Fibroblast of lung (primary cell): ENCODE measurements at regions not wholly inside any gene's neighbourhood (a gene's known extent, or its start where the extent isn't known, plus 50 kb on each side); places are given as distances from the start of the nearest gene placed in this dataset.

Source experiments
- DNase-seq, 2 donors: peaks; one replicate each; pipeline versions ENCODE4 v3.0.0 to v3.0.0-alpha.2; 2010; ENCODE audit warnings: low read depth in 2 of 2
- H2AFZ ChIP-seq: 2 replicates; pipeline ENCODE4 v1.5.1; 2012; ENCODE audit warnings: low read length, control low read depth, inconsistent platforms
- H3K27ac ChIP-seq: 2 replicates; pipeline ENCODE4 v1.5.1; 2011; ENCODE audit warnings: low read length, control low read depth; ENCODE audit not compliant: insufficient read depth
- H3K27me3 ChIP-seq: 2 replicates; pipeline ENCODE4 v1.5.1; 2011; ENCODE audit warnings: mild to moderate bottlenecking, low read length; ENCODE audit not compliant: control insufficient read depth, insufficient read depth
- H3K36me3 ChIP-seq: 2 replicates; pipeline ENCODE4 v1.5.1; 2011; ENCODE audit warnings: low read length; ENCODE audit not compliant: control insufficient read depth, insufficient read depth
- H3K4me1 ChIP-seq: 2 replicates; pipeline ENCODE4 v1.5.1; 2011; ENCODE audit warnings: low read length; ENCODE audit not compliant: control insufficient read depth, insufficient read depth; ENCODE audit errors: extremely low read depth
- H3K4me2 ChIP-seq: 2 replicates; pipeline ENCODE4 v1.5.1; 2011; ENCODE audit warnings: low read length, control low read depth; ENCODE audit not compliant: insufficient read depth; ENCODE audit errors: extremely low read depth
- H3K4me3 ChIP-seq, 4 experiments: fragments of 200-600 bp in 1 of 4; sonication (generic) in 1 of 4; replicated peaks in 1 of 4; 2 replicates each; pipeline ENCODE4 v1.5.1; 2011 to 2016; ENCODE audit warnings: low read length in 4 of 4, low read depth in 3 of 4, mild to moderate bottlenecking in 3 of 4, control low read depth in 2 of 4, inconsistent platforms in 1 of 4, mixed read lengths in 1 of 4; ENCODE audit not compliant: insufficient read depth in 1 of 4; ENCODE audit errors: control extremely low read depth in 1 of 4
- H3K79me2 ChIP-seq: 2 replicates; pipeline ENCODE4 v1.5.1; 2012; ENCODE audit warnings: mild to moderate bottlenecking, low read length, inconsistent platforms; ENCODE audit not compliant: control insufficient read depth, insufficient read depth
- H3K9ac ChIP-seq: 2 replicates; pipeline ENCODE4 v1.5.1; 2011; ENCODE audit warnings: mild to moderate bottlenecking, low read length, control low read depth; ENCODE audit not compliant: insufficient read depth
- H3K9me3 ChIP-seq: 2 replicates; pipeline ENCODE4 v1.5.1; 2012; ENCODE audit warnings: low read depth, low read length; ENCODE audit not compliant: control insufficient read depth, insufficient read depth
- H4K20me1 ChIP-seq: 2 replicates; pipeline ENCODE4 v1.5.1; 2011; ENCODE audit warnings: low read length; ENCODE audit not compliant: control insufficient read depth, insufficient read depth; ENCODE audit errors: extremely low read depth
- EZH2 ChIP-seq: IDR thresholded peaks from 2 replicates; pipeline ENCODE4 v1.5.1; 2012; ENCODE audit warnings: low read length, control low read depth, mild to moderate bottlenecking; ENCODE audit errors: missing control alignments
- TF ChIP-seq, protein P1 (sequence below), 2 donors: IDR thresholded peaks in 1 of 2; conservative IDR thresholded peaks in 1 of 2; 1 replicate in 1 of 2; 2 replicates in 1 of 2; pipeline ENCODE4 v1.5.1; 2011 to 2012; ENCODE audit warnings: low read length in 2 of 2, control low read depth in 1 of 2, inconsistent platforms in 1 of 2, low read depth in 1 of 2, mild to moderate bottlenecking in 1 of 2

DNA sequence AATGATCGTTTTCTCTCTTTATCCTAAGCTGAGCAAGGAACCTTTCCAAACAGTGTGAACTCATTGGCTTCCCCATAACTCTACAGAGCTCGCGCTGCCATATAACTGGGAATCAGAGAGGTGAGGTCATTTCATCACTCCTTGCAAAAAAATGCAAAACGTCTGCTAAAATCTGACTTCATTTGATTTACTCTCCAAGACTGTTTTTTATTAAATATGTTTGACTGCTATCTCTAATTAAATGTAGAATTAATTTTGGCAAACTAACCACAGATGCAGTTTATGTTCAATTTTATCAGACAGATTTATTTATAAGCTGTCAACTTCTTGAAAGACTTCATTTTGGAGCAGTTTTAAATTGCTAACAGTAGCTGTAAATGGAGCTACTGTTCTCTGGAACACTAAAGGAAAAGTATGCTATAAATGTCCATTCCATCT lies 131.6 kb upstream of the SOX5 start:
- Histone ChIP-seq H3K36me3 (no peaks in the 10 kb centered on the region), H3K27ac (no peak overlapping the region), H3K9ac (no peak overlapping the region), H3K4me2 (no peak overlapping the region), H2AFZ (no peak overlapping the region), H3K4me3 (no peak overlapping the region), H3K79me2 (no peaks in the 10 kb centered on the region), H3K9me3 (no peaks in the 10 kb centered on the region), H4K20me1 (no peaks in the 10 kb centered on the region), H3K27me3 (no peaks in the 10 kb centered on the region), H3K4me1 (no peaks in the 10 kb centered on the region)
- TF ChIP-seq, protein P1, sequence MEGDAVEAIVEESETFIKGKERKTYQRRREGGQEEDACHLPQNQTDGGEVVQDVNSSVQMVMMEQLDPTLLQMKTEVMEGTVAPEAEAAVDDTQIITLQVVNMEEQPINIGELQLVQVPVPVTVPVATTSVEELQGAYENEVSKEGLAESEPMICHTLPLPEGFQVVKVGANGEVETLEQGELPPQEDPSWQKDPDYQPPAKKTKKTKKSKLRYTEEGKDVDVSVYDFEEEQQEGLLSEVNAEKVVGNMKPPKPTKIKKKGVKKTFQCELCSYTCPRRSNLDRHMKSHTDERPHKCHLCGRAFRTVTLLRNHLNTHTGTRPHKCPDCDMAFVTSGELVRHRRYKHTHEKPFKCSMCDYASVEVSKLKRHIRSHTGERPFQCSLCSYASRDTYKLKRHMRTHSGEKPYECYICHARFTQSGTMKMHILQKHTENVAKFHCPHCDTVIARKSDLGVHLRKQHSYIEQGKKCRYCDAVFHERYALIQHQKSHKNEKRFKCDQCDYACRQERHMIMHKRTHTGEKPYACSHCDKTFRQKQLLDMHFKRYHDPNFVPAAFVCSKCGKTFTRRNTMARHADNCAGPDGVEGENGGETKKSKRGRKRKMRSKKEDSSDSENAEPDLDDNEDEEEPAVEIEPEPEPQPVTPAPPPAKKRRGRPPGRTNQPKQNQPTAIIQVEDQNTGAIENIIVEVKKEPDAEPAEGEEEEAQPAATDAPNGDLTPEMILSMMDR (conservative IDR thresholded peaks at IDR 0.05 in 1 of 2, IDR thresholded peaks at IDR 0.05 in 1 of 2; ENCODE audit: low read depth in 1 of 2, low read length in 2 of 2): no peak
- TF ChIP-seq EZH2: no peak
- DNase-seq: no peak

DNA sequence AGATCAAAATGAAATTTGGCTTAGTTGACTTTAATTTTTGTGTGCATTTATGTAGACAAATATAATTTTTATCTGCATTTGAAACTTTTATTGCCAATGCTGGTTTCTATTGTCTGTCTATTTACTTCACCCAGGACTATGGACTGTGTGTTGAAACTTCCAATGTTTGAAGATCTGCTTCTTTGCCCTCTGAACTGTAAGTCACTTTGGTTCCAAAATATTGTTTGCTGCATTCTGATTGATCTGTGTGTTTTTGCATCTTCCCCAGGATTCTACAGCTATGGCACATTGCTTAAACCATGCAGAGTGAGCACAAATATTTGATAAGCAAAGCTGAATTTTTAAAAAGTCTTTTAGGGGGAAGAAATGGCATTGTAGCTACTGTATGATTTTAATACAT lies 131.0 kb upstream of the SOX5 start:
- H3K36me3 ChIP-seq: no peaks in the 10 kb centered on the region
- H3K27ac ChIP-seq: no peak overlapping the region
- H3K4me2 ChIP-seq: no peak overlapping the region
- H3K79me2 ChIP-seq: no peaks in the 10 kb centered on the region
- no peaks in the 10 kb centered on the region for H4K20me1 ChIP-seq
- H3K9ac ChIP-seq: no peak overlapping the region
- no peak overlapping the region for H2AFZ ChIP-seq
- DNase-seq: no peak
- H3K4me1 ChIP-seq: no peaks in the 10 kb centered on the region
- no peaks in the 10 kb centered on the region for H3K9me3 ChIP-seq
- TF ChIP-seq, protein P1 (conservative IDR thresholded peaks at IDR 0.05 in 1 of 2, IDR thresholded peaks at IDR 0.05 in 1 of 2; ENCODE audit: low read depth in 1 of 2, low read length in 2 of 2): no peak
- TF ChIP-seq EZH2: no peak
- no peaks in the 10 kb centered on the region for H3K27me3 ChIP-seq
- H3K4me3 ChIP-seq: no peak overlapping the region

DNA sequence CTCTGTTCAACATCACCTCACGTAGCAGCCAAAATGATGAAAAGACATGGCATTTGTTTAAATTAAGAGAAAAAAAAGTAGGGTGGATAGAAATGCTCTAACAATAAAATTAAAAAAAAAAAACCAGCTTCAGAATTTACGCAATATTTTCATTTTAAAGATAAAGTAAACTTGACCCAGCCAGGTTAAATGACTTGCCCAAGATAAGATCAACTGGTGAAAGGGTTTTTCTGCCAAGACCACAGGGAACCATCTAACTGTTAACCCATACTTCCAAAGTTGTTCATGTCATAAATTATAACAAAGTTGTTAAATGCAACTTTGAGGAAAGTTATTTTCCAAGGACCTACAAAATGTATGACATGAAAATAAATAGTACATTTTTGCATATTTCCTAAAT lies 129.6 kb upstream of the SOX5 start:
- H3K4me3 ChIP-seq: no peak overlapping the region
- H3K36me3 ChIP-seq: no peaks in the 10 kb centered on the region
- TF ChIP-seq, protein P1 (conservative IDR thresholded peaks at IDR 0.05 in 1 of 2, IDR thresholded peaks at IDR 0.05 in 1 of 2; ENCODE audit: low read depth in 1 of 2, low read length in 2 of 2): no peak
- TF ChIP-seq EZH2: no peak
- H3K27me3 ChIP-seq: no peaks in the 10 kb centered on the region
- H2AFZ ChIP-seq: no peak overlapping the region
- H3K4me2 ChIP-seq: no peak overlapping the region
- H3K79me2 ChIP-seq: no peaks in the 10 kb centered on the region
- no peak overlapping the region for H3K27ac ChIP-seq
- H3K9me3 ChIP-seq: no peaks in the 10 kb centered on the region
- no peak for DNase-seq
- no peaks in the 10 kb centered on the region for H3K4me1 ChIP-seq
- H4K20me1 ChIP-seq: no peaks in the 10 kb centered on the region
- no peak overlapping the region for H3K9ac ChIP-seq
